Chondrocyte (in vitro differentiated cells): ENCODE measurements at regions not wholly inside any gene's neighbourhood (a gene's known extent, or its start where the extent isn't known, plus 50 kb on each side); places are given as distances from the start of the nearest gene placed in this dataset.

ENCODE experiments used
- DNase-seq: peaks from one replicate; pipeline ENCODE4 v3.0.0; 2021; ENCODE audit warnings: mixed read lengths, low spot score
- H3K27ac Mint-ChIP-seq: one replicate; pipeline ENCODE4 v1.8.0; 2021; ENCODE audit warnings: mild to moderate bottlenecking, moderate library complexity, mixed read lengths; ENCODE audit not compliant: unreplicated experiment
- H3K27me3 Mint-ChIP-seq: 2 replicates; pipeline ENCODE4 v1.8.0; 2021; ENCODE audit warnings: low read depth, mixed read lengths
- H3K36me3 Mint-ChIP-seq: 2 replicates; pipeline ENCODE4 v1.8.0; 2021; ENCODE audit warnings: low read depth, mixed read lengths
- H3K4me1 Mint-ChIP-seq: 2 replicates; pipeline ENCODE4 v1.8.0; 2021; ENCODE audit warnings: low read depth, mild to moderate bottlenecking, mixed read lengths
- H3K4me3 Mint-ChIP-seq: one replicate; pipeline ENCODE4 v1.8.0; 2021; ENCODE audit warnings: mild to moderate bottlenecking, moderate library complexity, mixed read lengths; ENCODE audit not compliant: unreplicated experiment
- H3K9me3 Mint-ChIP-seq: 2 replicates; pipeline ENCODE4 v1.8.0; 2021; ENCODE audit warnings: low read depth, mixed read lengths
- TF ChIP-seq, protein P1 (sequence below): fragments of 200-600 bp; sonication (generic); IDR thresholded peaks from 2 replicates; pipeline ENCODE4 v1.5.0; 2021; ENCODE audit warnings: antibody characterized with exemption, mild to moderate bottlenecking, moderate library complexity

GRCh38 chr16:79284766-79285165, 315.8 kb downstream of the MAF start:
- Mint-ChIP-seq H3K4me1 (peaks cover 12% of the 10 kb centered on the region), H3K9me3 (no peaks in the 10 kb centered on the region), H3K36me3 (no peaks in the 10 kb centered on the region), H3K27ac (no peak overlapping the region), H3K27me3 (peaks cover 31% of the 10 kb centered on the region), H3K4me3 (no peak overlapping the region)
- no peak for DNase-seq
- TF ChIP-seq, protein P1, sequence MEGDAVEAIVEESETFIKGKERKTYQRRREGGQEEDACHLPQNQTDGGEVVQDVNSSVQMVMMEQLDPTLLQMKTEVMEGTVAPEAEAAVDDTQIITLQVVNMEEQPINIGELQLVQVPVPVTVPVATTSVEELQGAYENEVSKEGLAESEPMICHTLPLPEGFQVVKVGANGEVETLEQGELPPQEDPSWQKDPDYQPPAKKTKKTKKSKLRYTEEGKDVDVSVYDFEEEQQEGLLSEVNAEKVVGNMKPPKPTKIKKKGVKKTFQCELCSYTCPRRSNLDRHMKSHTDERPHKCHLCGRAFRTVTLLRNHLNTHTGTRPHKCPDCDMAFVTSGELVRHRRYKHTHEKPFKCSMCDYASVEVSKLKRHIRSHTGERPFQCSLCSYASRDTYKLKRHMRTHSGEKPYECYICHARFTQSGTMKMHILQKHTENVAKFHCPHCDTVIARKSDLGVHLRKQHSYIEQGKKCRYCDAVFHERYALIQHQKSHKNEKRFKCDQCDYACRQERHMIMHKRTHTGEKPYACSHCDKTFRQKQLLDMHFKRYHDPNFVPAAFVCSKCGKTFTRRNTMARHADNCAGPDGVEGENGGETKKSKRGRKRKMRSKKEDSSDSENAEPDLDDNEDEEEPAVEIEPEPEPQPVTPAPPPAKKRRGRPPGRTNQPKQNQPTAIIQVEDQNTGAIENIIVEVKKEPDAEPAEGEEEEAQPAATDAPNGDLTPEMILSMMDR: no peak

DNA sequence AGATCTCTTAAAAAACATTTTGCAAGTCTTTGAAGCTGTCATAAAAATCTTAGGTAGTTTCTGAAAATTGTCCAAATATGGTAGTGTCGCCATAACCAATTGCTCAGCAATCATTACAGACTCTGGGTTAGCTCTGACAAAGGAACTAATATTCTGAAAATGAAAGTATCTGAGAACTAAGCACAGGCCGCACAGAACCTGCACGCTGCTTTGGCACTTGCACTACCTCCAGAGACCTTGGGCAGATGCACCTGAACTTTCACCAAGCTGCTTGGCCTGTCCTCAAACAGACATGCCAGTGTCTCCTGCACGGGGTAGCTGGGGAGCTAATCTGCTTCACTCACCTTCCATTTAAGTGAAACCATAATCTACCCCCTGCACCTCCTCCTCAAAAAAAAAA, 317.0 kb downstream of the MAF start:
- TF ChIP-seq, protein P1: no peak
- Mint-ChIP-seq H3K36me3 (no peaks in the 10 kb centered on the region), H3K4me1 (peaks cover 12% of the 10 kb centered on the region), H3K4me3 (no peak overlapping the region), H3K27ac (no peak overlapping the region), H3K9me3 (no peaks in the 10 kb centered on the region), H3K27me3 (peaks cover 30% of the 10 kb centered on the region)
- DNase-seq: no peak

DNA sequence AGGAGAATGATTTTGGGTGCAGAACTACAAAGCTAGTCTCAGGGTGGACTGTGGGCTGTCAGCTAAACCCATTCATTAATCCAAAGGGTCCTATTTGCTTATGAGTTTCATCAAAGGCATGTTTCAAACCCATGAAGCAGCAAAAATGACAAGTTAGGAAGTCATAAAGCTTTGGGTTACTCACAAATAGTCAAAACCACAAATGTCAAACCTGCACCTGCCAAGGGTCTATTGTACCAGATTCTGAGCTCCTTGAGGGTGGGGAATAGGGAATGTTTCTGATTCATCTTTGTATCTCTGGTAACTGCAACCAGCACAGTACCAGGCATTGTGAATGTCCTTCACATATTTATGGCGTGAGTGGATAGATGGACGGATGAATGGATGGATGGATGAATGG, 317.7 kb downstream of the MAF start:
- Mint-ChIP-seq H3K36me3 (no peaks in the 10 kb centered on the region), H3K27me3 (peaks cover 27% of the 10 kb centered on the region), H3K4me3 (no peak overlapping the region), H3K27ac (no peak overlapping the region), H3K4me1 (peaks cover 12% of the 10 kb centered on the region), H3K9me3 (no peaks in the 10 kb centered on the region)
- no peak for DNase-seq
- TF ChIP-seq, protein P1: no peak

DNA sequence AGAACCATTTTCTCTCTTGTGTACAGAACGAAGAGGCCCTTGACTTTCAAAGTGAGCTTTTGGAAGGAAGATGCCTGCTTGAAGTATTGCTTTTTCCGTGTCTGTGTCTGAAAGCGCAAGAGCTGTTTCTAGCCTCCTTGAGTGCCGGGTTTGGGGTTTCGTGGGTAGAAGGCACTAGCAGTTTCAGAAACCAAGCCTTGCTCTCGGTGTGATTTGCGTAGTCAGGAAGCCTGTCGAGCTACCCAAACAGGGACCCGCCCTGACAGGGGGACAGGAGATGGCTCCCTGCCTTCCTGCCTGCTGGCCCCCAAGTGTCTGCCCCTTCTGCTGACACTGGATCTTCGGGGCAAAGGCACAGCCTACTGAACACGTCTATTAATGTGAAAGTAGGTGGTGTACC, 322.0 kb downstream of the MAF start:
- Mint-ChIP-seq H3K27me3 (peaks cover 21% of the 10 kb centered on the region), H3K27ac (no peak overlapping the region), H3K9me3 (no peaks in the 10 kb centered on the region), H3K4me3 (no peak overlapping the region), H3K4me1 (no peaks in the 10 kb centered on the region), H3K36me3 (no peaks in the 10 kb centered on the region)
- TF ChIP-seq, protein P1: no peak
- no peak for DNase-seq

- H3K9me3 Mint-ChIP-seq: no peaks in the 10 kb centered on the region
- H3K4me1 Mint-ChIP-seq: no peaks in the 10 kb centered on the region
Observed at GRCh38 chr16:79276501-79276900, 324.0 kb downstream of the MAF start.

More at GRCh38 chr16:79276501-79276900, 324.0 kb downstream of the MAF start:
- Mint-ChIP-seq H3K27ac (no peak overlapping the region), H3K36me3 (no peaks in the 10 kb centered on the region), H3K4me3 (no peak overlapping the region), H3K27me3 (peaks cover 15% of the 10 kb centered on the region)
- TF ChIP-seq, protein P1: no peak
- no peak for DNase-seq
